K562 (cell line): ENCODE measurements at regions not wholly inside any gene's neighbourhood (a gene's known extent, or its start where the extent isn't known, plus 50 kb on each side); places are given as distances from the start of the nearest gene placed in this dataset.

Experiments used
- ATAC-seq: fragments of 200-7000 bp; cut with Tn5 transposase; 3 replicates; pipeline ENCODE4 v1.9.1; 2020; ENCODE audit warnings: moderate library complexity
- BruUV-seq: library from RNA; stranded (reverse); fragments of 400-500 nt; replicated peaks from 2 replicates; lab custom pipeline; 2021; lab: Mats Ljungman, UMichigan
- CTCF ChIA-PET: fragments of 300-600 bp; formaldehyde crosslinking; extraction: SDS; loops from one replicate; lab custom pipeline; 2021; ENCODE audit warnings: low intra/inter-chr PET ratio; lab: Yijun Ruan, JAX
- POLR2A ChIA-PET: fragments of 300-600, 350-650 bp; sonication (Branson Sonifier 250); formaldehyde crosslinking; extraction: SDS; loops from one replicate; lab custom pipeline; 2021; ENCODE audit warnings: antibody characterized with exemption, inconsistent platforms; lab: Yijun Ruan, JAX
- DNase-seq, 4 experiments: peaks; one replicate each; pipeline versions ENCODE4 v3.0.0 to v3.0.0-alpha.2; 2011 to 2018; ENCODE audit warnings: low spot score in 3 of 4, mixed read lengths in 3 of 4; ENCODE audit errors: extremely low read depth in 1 of 4
- FAIRE-seq: peaks from 2 replicates; lab custom pipeline; 2011; peaks lifted over from hg19 to GRCh38; lab: Jason Lieb, UNC
- H2AFZ ChIP-seq: 2 replicates; pipeline ENCODE4 v1.6.0; 2011; ENCODE audit warnings: low read depth, low read length, control low read depth, inconsistent platforms
- H3K27ac ChIP-seq: fragments of 200-600 bp; 3 replicates; pipeline ENCODE4 v1.8.0; 2011; ENCODE audit warnings: low read depth, mild to moderate bottlenecking, control low read depth, inconsistent platforms, low read length, moderate library complexity, mixed read lengths; ENCODE audit errors: extremely low read depth
- H3K27me3 ChIP-seq, 2 experiments: fragments of 300-600 bp in 1 of 2; 2 replicates in 1 of 2; 3 replicates in 1 of 2; pipeline versions ENCODE4 v1.6.0 to v1.8.0; 2011; ENCODE audit warnings: inconsistent platforms in 2 of 2, low read length in 2 of 2, mild to moderate bottlenecking in 1 of 2, mixed read lengths in 1 of 2, moderate library complexity in 1 of 2; ENCODE audit not compliant: control insufficient read depth in 2 of 2, insufficient read depth in 2 of 2
- H3K36me3 ChIP-seq: fragments of 300-600 bp; 3 replicates; pipeline ENCODE4 v1.8.0; 2011; ENCODE audit warnings: mild to moderate bottlenecking, low read length, inconsistent platforms; ENCODE audit not compliant: control insufficient read depth, insufficient read depth
- H3K4me1 ChIP-seq, 2 experiments: fragments of 200-600 bp in 1 of 2; replicated peaks in 1 of 2; 2 replicates in 1 of 2; 3 replicates in 1 of 2; pipeline versions ENCODE4 v1.5.1 to v1.8.0; 2011; ENCODE audit warnings: inconsistent platforms in 2 of 2, low read length in 2 of 2, mild to moderate bottlenecking in 1 of 2, mixed read lengths in 1 of 2, moderate library complexity in 1 of 2; ENCODE audit not compliant: control insufficient read depth in 2 of 2, insufficient read depth in 2 of 2
- H3K4me2 ChIP-seq: 2 replicates; pipeline ENCODE4 v1.6.1; 2011; ENCODE audit warnings: low read length, control low read depth, inconsistent platforms, mixed read lengths; ENCODE audit not compliant: insufficient read depth
- H3K4me3 ChIP-seq: fragments of 200-600 bp; sonication (generic), shearing (Covaris generic); 2 replicates; pipeline ENCODE4 v1.5.1; 2016; ENCODE audit warnings: control low read depth, inconsistent platforms
- H3K79me2 ChIP-seq: fragments of 200-600 bp; 3 replicates; pipeline ENCODE4 v1.8.0; 2011; ENCODE audit warnings: low read length, inconsistent platforms; ENCODE audit not compliant: control insufficient read depth, insufficient read depth
- H3K9ac ChIP-seq, 2 experiments: 2 replicates each; pipeline versions ENCODE4 v1.6.0 to v1.6.1; 2011; ENCODE audit warnings: low read depth in 2 of 2, low read length in 2 of 2, control low read depth in 1 of 2, inconsistent platforms in 1 of 2, mild to moderate bottlenecking in 1 of 2, mixed read lengths in 1 of 2; ENCODE audit not compliant: insufficient read depth in 1 of 2
- H3K9me1 ChIP-seq: one replicate; pipeline ENCODE4 v1.6.0; 2011; ENCODE audit warnings: inconsistent platforms, mild to moderate bottlenecking, low read length, moderate library complexity; ENCODE audit not compliant: control insufficient read depth, insufficient read depth
- H3K9me3 ChIP-seq: replicated peaks from 2 replicates; pipeline ENCODE4 v1.5.1; 2011; ENCODE audit warnings: low read depth, low read length, inconsistent platforms; ENCODE audit not compliant: control insufficient read depth, insufficient read depth
- H4K20me1 ChIP-seq: replicated peaks from 2 replicates; pipeline ENCODE4 v1.6.1; 2011; ENCODE audit warnings: low read length, inconsistent platforms, mixed read lengths; ENCODE audit not compliant: control insufficient read depth, insufficient read depth
- ELK1 ChIP-seq: sonication (generic); formaldehyde crosslinking; IDR thresholded peaks from 2 replicates; pipeline ENCODE4 v1.8.1; 2022; ENCODE audit warnings: missing genetic modification reagents
- FOXA3 ChIP-seq, 2 experiments: fragments of 450-650 bp in 1 of 2; sonication (generic) in 1 of 2; formaldehyde crosslinking; IDR thresholded peaks in 1 of 2; conservative IDR thresholded peaks in 1 of 2; 2 replicates each; pipeline versions ENCODE4 v1.4.0 to v1.8.0; 2020 to 2022; ENCODE audit warnings: mild to moderate bottlenecking in 2 of 2, missing genetic modification reagents in 1 of 2
- GTF3C2 ChIP-seq: IDR thresholded peaks from 3 replicates; pipeline ENCODE4 v1.6.1; 2011; ENCODE audit warnings: borderline replicate concordance, mild to moderate bottlenecking, moderate library complexity; ENCODE audit not compliant: insufficient read length; ENCODE audit errors: extremely low read depth
- MCM3 ChIP-seq: fragments of 450-650 bp; IDR thresholded peaks from 2 replicates; pipeline ENCODE4 v1.6.1; 2016
- MITF ChIP-seq: IDR thresholded peaks from 2 replicates; pipeline ENCODE4 v1.6.1; 2014; ENCODE audit warnings: antibody characterized with exemption
- PRPF4 ChIP-seq: fragments of 200-400 bp; formaldehyde crosslinking; IDR thresholded peaks from one replicate; pipeline ENCODE4 v1.6.1; 2017; ENCODE audit warnings: low read length, low read depth, mild to moderate bottlenecking; ENCODE audit not compliant: insufficient read depth, poor library complexity, severe bottlenecking
- USF1 ChIP-seq: sonication (generic); formaldehyde crosslinking; IDR thresholded peaks from 2 replicates; pipeline ENCODE4 v1.9.0; 2022; ENCODE audit warnings: mild to moderate bottlenecking, missing genetic modification reagents
- WGBS: fragments of 100-300 bp; shearing (Covaris generic); methylation state at CpG from one replicate; pipeline ENCODE4 v1.1.6; 2016; ENCODE audit warnings: low coverage, mixed read lengths; ENCODE audit not compliant: insufficient coverage; ENCODE audit errors: missing lambda C conversion rate; 5-methylcytosine and 5-hydroxymethylcytosine counted together
- in situ Hi-C: fragments of 300-500 bp; cut with MboI; formaldehyde crosslinking; loops from 4 replicates; pipeline ENCODE4 v1.15.0; 2018; ENCODE audit warnings: inconsistent platforms, mixed read lengths
- intact Hi-C: fragments of 100-400 bp; cut with micrococcal nuclease; formaldehyde crosslinking; loops from 2 replicates; pipeline ENCODE4 v1.14.2; 2022

GRCh38 chr7:156206174-156206573, 393.9 kb upstream of the SHH start (continued):
- TF ChIP-seq ELK1 (CRISPR knock-in tag) (no peak), PRPF4 (no peak), USF1 (CRISPR knock-in tag) (no peak), MITF (no peak), FOXA3 (CRISPR knock-in tag; conservative IDR thresholded peaks at IDR 0.05 in 1 of 2, IDR thresholded peaks at IDR 0.05 in 1 of 2) (no peak)

- in situ Hi-C loops: no loop called here
- no peak overlapping the region for H3K27ac ChIP-seq
- no peaks in the 10 kb centered on the region for H3K79me2 ChIP-seq
- CTCF ChIA-PET: no interaction called here
- no peak overlapping the region for H3K4me3 ChIP-seq
- H3K36me3 ChIP-seq: no peaks in the 10 kb centered on the region
- TF ChIP-seq MCM3 (0 out of 2 replicates have a peak, but pooled peaks have one; percentile 9), GTF3C2 (no peak)
- TF ChIP-seq, all 486 proteins: peak for 1
- intact Hi-C loops: no loop called here
- no peak overlapping the region for H3K4me2 ChIP-seq
- no peaks in the 10 kb centered on the region for H3K4me1 ChIP-seq
- BruUV-seq: no TSS peak
- no peak for ATAC-seq
- DNase-seq: no peak
- H3K9me3 ChIP-seq: no peaks in the 10 kb centered on the region
- H4K20me1 ChIP-seq: 0 out of 2 replicates have a peak, but pooled peaks cover 19% of the 10 kb centered on the region
- peaks cover 42 to 73% of the 10 kb centered on the region in 2 experiments for H3K27me3 ChIP-seq
- FAIRE-seq: no peak
- POLR2A ChIA-PET: no interaction called here
- WGBS: 2% methylated on average over 6 of the region's 6 CpGs
- H3K9ac ChIP-seq: no peak overlapping the region
- no peak overlapping the region for H2AFZ ChIP-seq
- H3K9me1 ChIP-seq: no peaks in the 10 kb centered on the region
Observed at GRCh38 chr7:156204820-156205219, 392.6 kb upstream of the SHH start.
